Panc1 (cell line): ENCODE measurements at regions not wholly inside any gene's neighbourhood (a gene's known extent, or its start where the extent isn't known, plus 50 kb on each side); places are given as distances from the start of the nearest gene placed in this dataset.

Experiments
- ATAC-seq: fragments of 200-7000 bp; cut with Tn5 transposase; 2 replicates; pipeline ENCODE4 v1.9.1; 2020; ENCODE audit warnings: mild to moderate bottlenecking, moderate library complexity
- BruUV-seq: library from RNA; stranded (reverse); fragments of 400-500 nt; replicated peaks from 2 replicates; lab custom pipeline; 2021; lab: Mats Ljungman, UMichigan
- CTCF ChIA-PET: fragments of 300-600 bp; sonication (Branson Sonifier 250); formaldehyde crosslinking; loops from one replicate; lab custom pipeline; 2022; ENCODE audit warnings: antibody characterized with exemption; lab: Charles Lee
- POLR2A ChIA-PET: fragments of 300-600 bp; sonication (Branson Sonifier 250); formaldehyde crosslinking; loops from one replicate; lab custom pipeline; 2022; ENCODE audit warnings: antibody characterized with exemption; lab: Charles Lee
- DNase-seq: peaks from one replicate; pipeline ENCODE4 v3.0.0-alpha.2; 2010; ENCODE audit warnings: low read depth, low spot score
- H3K27ac ChIP-seq: 2 replicates; pipeline ENCODE4 v1.5.1; 2011; ENCODE audit warnings: mild to moderate bottlenecking, low read length, inconsistent platforms
- H3K27me3 ChIP-seq: fragments of 200-500 bp; sonication (Bioruptor generic); 2 replicates; pipeline ENCODE4 v1.6.0; 2014; ENCODE audit warnings: low read length, inconsistent platforms; ENCODE audit not compliant: control insufficient read depth, insufficient read depth
- H3K36me3 ChIP-seq: fragments of 200-500 bp; sonication (Bioruptor generic); 2 replicates; pipeline ENCODE4 v1.5.1; 2014; ENCODE audit warnings: inconsistent platforms, mild to moderate bottlenecking, low read length, moderate library complexity; ENCODE audit not compliant: control insufficient read depth, insufficient read depth
- H3K4me1 ChIP-seq: 2 replicates; pipeline ENCODE4 v1.5.1; 2011; ENCODE audit warnings: inconsistent platforms, mild to moderate bottlenecking, low read length, moderate library complexity; ENCODE audit not compliant: control insufficient read depth, insufficient read depth
- H3K4me3 ChIP-seq, 2 experiments: 2 replicates each; pipeline ENCODE4 v1.5.1; 2011 to 2012; ENCODE audit warnings: low read depth in 2 of 2, low read length in 2 of 2, mild to moderate bottlenecking in 2 of 2, inconsistent platforms in 1 of 2, moderate library complexity in 1 of 2
- H3K9me3 ChIP-seq: fragments of 200-500 bp; sonication (Bioruptor generic); 2 replicates; pipeline ENCODE4 v1.5.1; 2014; ENCODE audit warnings: low read depth, mild to moderate bottlenecking, inconsistent platforms, low read length, moderate library complexity; ENCODE audit not compliant: control insufficient read depth, insufficient read depth
- POLR2AphosphoS5 ChIP-seq: IDR thresholded peaks from 2 replicates; pipeline ENCODE4 v1.6.1; 2012; ENCODE audit warnings: mild to moderate bottlenecking, low read depth, low read length, moderate library complexity
- SIN3A ChIP-seq: IDR thresholded peaks from 2 replicates; pipeline ENCODE4 v1.6.1; 2012; ENCODE audit warnings: low read depth, mild to moderate bottlenecking, low read length, moderate library complexity, borderline replicate concordance; ENCODE audit not compliant: insufficient read depth
- TCF7L2 ChIP-seq: IDR thresholded peaks from 2 replicates; pipeline ENCODE4 v1.6.1; 2011; ENCODE audit warnings: mild to moderate bottlenecking, low read depth, low read length, inconsistent platforms
- in situ Hi-C: cut with HindIII; loops from 2 replicates; pipeline ENCODE4 v1.10.0; 2016; ENCODE audit warnings: low sequenced_read_pairs, low pct_unique_long_range_greater_than_20kb
- intact Hi-C: fragments of 100-400 bp; cut with micrococcal nuclease; formaldehyde crosslinking; loops from one replicate; pipeline ENCODE4 v1.10.0; 2022; ENCODE audit not compliant: unreplicated experiment
- TF ChIP-seq, protein P1 (sequence below), 2 experiments: IDR thresholded peaks; 2 replicates each; pipeline ENCODE4 v1.6.1; 2011 to 2012; ENCODE audit warnings: low read depth in 2 of 2, control low read depth in 1 of 2, low read length in 1 of 2, mild to moderate bottlenecking in 1 of 2, moderate library complexity in 1 of 2; ENCODE audit not compliant: insufficient read depth in 1 of 2
- TF ChIP-seq, protein P2 (sequence below): fragments of 450-650 bp; IDR thresholded peaks from 2 replicates; pipeline ENCODE4 v1.5.1; 2017; ENCODE audit warnings: mild to moderate bottlenecking

DNA sequence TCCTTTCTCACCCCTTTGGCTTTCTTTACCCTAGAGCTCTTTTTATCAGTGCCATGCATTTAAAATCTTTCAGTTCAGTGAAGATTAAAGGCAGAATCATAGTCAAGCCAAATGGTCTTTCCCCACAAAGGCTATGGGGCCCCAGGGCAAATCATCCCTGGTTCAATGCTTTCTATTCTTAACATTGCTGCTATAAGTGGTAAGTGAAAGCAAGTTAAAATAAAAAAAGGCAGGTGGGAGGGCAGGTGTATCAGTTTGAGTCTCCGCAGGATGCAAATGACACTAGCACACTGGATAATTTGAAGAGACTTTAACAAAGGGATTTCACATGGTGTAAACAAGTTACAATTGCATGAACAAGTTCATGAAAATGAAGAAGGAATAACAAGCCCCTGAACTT is 757.4 kb downstream of the SATB2 start:
- no peaks in the 10 kb centered on the region for H3K27me3 ChIP-seq
- DNase-seq (no peak), ATAC-seq (no peak)
- CTCF ChIA-PET = no interaction called here
- POLR2A ChIA-PET = no interaction called here
- H3K4me1 ChIP-seq = no peaks in the 10 kb centered on the region
- no peaks in the 10 kb centered on the region for H3K9me3 ChIP-seq
- no peak overlapping the region for H3K4me3 ChIP-seq
- intact Hi-C loops (no loop called here), in situ Hi-C loops (no loop called here)
- no TSS peak for BruUV-seq
- H3K27ac ChIP-seq = no peak overlapping the region
- H3K36me3 ChIP-seq = no peaks in the 10 kb centered on the region
- no peak for TF ChIP-seq POLR2AphosphoS5
- TF ChIP-seq SIN3A = no peak
- TF ChIP-seq, protein P1, sequence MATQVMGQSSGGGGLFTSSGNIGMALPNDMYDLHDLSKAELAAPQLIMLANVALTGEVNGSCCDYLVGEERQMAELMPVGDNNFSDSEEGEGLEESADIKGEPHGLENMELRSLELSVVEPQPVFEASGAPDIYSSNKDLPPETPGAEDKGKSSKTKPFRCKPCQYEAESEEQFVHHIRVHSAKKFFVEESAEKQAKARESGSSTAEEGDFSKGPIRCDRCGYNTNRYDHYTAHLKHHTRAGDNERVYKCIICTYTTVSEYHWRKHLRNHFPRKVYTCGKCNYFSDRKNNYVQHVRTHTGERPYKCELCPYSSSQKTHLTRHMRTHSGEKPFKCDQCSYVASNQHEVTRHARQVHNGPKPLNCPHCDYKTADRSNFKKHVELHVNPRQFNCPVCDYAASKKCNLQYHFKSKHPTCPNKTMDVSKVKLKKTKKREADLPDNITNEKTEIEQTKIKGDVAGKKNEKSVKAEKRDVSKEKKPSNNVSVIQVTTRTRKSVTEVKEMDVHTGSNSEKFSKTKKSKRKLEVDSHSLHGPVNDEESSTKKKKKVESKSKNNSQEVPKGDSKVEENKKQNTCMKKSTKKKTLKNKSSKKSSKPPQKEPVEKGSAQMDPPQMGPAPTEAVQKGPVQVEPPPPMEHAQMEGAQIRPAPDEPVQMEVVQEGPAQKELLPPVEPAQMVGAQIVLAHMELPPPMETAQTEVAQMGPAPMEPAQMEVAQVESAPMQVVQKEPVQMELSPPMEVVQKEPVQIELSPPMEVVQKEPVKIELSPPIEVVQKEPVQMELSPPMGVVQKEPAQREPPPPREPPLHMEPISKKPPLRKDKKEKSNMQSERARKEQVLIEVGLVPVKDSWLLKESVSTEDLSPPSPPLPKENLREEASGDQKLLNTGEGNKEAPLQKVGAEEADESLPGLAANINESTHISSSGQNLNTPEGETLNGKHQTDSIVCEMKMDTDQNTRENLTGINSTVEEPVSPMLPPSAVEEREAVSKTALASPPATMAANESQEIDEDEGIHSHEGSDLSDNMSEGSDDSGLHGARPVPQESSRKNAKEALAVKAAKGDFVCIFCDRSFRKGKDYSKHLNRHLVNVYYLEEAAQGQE (IDR thresholded peaks at IDR 0.05; ENCODE audit: insufficient read depth in 1 of 2, low read depth in 2 of 2, low read length in 1 of 2) = no peak
- TF ChIP-seq, protein P2, sequence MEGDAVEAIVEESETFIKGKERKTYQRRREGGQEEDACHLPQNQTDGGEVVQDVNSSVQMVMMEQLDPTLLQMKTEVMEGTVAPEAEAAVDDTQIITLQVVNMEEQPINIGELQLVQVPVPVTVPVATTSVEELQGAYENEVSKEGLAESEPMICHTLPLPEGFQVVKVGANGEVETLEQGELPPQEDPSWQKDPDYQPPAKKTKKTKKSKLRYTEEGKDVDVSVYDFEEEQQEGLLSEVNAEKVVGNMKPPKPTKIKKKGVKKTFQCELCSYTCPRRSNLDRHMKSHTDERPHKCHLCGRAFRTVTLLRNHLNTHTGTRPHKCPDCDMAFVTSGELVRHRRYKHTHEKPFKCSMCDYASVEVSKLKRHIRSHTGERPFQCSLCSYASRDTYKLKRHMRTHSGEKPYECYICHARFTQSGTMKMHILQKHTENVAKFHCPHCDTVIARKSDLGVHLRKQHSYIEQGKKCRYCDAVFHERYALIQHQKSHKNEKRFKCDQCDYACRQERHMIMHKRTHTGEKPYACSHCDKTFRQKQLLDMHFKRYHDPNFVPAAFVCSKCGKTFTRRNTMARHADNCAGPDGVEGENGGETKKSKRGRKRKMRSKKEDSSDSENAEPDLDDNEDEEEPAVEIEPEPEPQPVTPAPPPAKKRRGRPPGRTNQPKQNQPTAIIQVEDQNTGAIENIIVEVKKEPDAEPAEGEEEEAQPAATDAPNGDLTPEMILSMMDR = no peak
- TF ChIP-seq TCF7L2 = no peak

- intact Hi-C loops (no loop called here), in situ Hi-C loops (no loop called here)
- Histone ChIP-seq H3K9me3 (no peaks in the 10 kb centered on the region), H3K4me1 (no peaks in the 10 kb centered on the region), H3K4me3 (no peak overlapping the region), H3K36me3 (no peaks in the 10 kb centered on the region), H3K27me3 (no peaks in the 10 kb centered on the region), H3K27ac (no peak overlapping the region)
- DNase-seq (no peak), ATAC-seq (no peak)
- ChIA-PET CTCF (no interaction called here), POLR2A (no interaction called here)
- no peak for TF ChIP-seq TCF7L2
- TF ChIP-seq, protein P2 = no peak
- TF ChIP-seq, protein P1 (IDR thresholded peaks at IDR 0.05; ENCODE audit: insufficient read depth in 1 of 2, low read depth in 2 of 2, low read length in 1 of 2) = no peak
- no peak for TF ChIP-seq SIN3A
- no peak for TF ChIP-seq POLR2AphosphoS5
- no TSS peak for BruUV-seq
These were observed 759.5 kb downstream of the SATB2 start for GRCh38 chr2:198698230-198698629.
